ENCODE measurements at regions not wholly inside any gene's neighbourhood (a gene's known extent, or its start where the extent isn't known, plus 50 kb on each side); places are given as distances from the start of the nearest gene placed in this dataset.

GRCh38 chr5:66327008-66327407 is 182.9 kb downstream of the SREK1 start:
- Mint-ChIP-seq H3K27me3 (no peaks in the 10 kb centered on the region), H3K36me3 (no peaks in the 10 kb centered on the region), H3K27ac (no peak overlapping the region), H3K4me3 (no peak overlapping the region), H3K4me1 (peaks cover 8% of the 10 kb centered on the region), H3K9me3 (peaks cover 9% of the 10 kb centered on the region)
- DNase-seq: no peak

- Mint-ChIP-seq H3K27me3 (no peaks in the 10 kb centered on the region), H3K4me3 (no peak overlapping the region), H3K9me3 (peaks cover 9% of the 10 kb centered on the region), H3K4me1 (peaks cover 8% of the 10 kb centered on the region), H3K27ac (no peak overlapping the region), H3K36me3 (no peaks in the 10 kb centered on the region)
- DNase-seq: peak; percentile 13
Observed at GRCh38 chr5:66329078-66329477, 185.0 kb downstream of the SREK1 start.

GRCh38 chr5:66333192-66333591 is 189.1 kb downstream of the SREK1 start:
- H3K27me3 Mint-ChIP-seq: peaks cover 14% of the 10 kb centered on the region
- peaks cover 8% of the 10 kb centered on the region for H3K4me1 Mint-ChIP-seq
- peaks cover 9% of the 10 kb centered on the region for H3K9me3 Mint-ChIP-seq

GRCh38 chr5:66337626-66338226 is 193.6 kb downstream of the SREK1 start:
- Mint-ChIP-seq H3K27ac (no peak overlapping the region), H3K4me1 (no peaks in the 10 kb centered on the region), H3K36me3 (no peaks in the 10 kb centered on the region), H3K4me3 (no peak overlapping the region), H3K27me3 (peaks cover 14% of the 10 kb centered on the region), H3K9me3 (no peaks in the 10 kb centered on the region)
- no peak for DNase-seq

More at GRCh38 chr5:66333192-66333591, 189.1 kb downstream of the SREK1 start:
- Mint-ChIP-seq H3K36me3 (no peaks in the 10 kb centered on the region), H3K4me3 (no peak overlapping the region), H3K27ac (no peak overlapping the region)
- no peak for DNase-seq

GRCh38 chr5:66338828-66339227 is 194.7 kb downstream of the SREK1 start:
- Mint-ChIP-seq H3K4me1 (no peaks in the 10 kb centered on the region), H3K36me3 (no peaks in the 10 kb centered on the region), H3K27ac (no peak overlapping the region), H3K9me3 (no peaks in the 10 kb centered on the region), H3K27me3 (peaks cover 14% of the 10 kb centered on the region), H3K4me3 (no peak overlapping the region)
- no peak for DNase-seq

- Mint-ChIP-seq H3K4me1 (no peaks in the 10 kb centered on the region), H3K27ac (no peak overlapping the region), H3K4me3 (no peak overlapping the region), H3K36me3 (no peaks in the 10 kb centered on the region), H3K27me3 (peaks cover 14% of the 10 kb centered on the region), H3K9me3 (no peaks in the 10 kb centered on the region)
- DNase-seq: no peak
Observed at GRCh38 chr5:66339896-66340295, 195.8 kb downstream of the SREK1 start.

GRCh38 chr5:66340786-66341185 is 196.7 kb downstream of the SREK1 start:
- peaks cover 9% of the 10 kb centered on the region for H3K27me3 Mint-ChIP-seq
- H3K9me3 Mint-ChIP-seq: no peaks in the 10 kb centered on the region
- no peak overlapping the region for H3K27ac Mint-ChIP-seq
- no peak overlapping the region for H3K4me3 Mint-ChIP-seq
- H3K4me1 Mint-ChIP-seq: no peaks in the 10 kb centered on the region
- H3K36me3 Mint-ChIP-seq: no peaks in the 10 kb centered on the region
- no peak for DNase-seq

GRCh38 chr5:66342341-66342880 is 198.3 kb downstream of the SREK1 start:
- Mint-ChIP-seq H3K9me3 (no peaks in the 10 kb centered on the region), H3K27me3 (no peaks in the 10 kb centered on the region), H3K4me1 (no peaks in the 10 kb centered on the region), H3K4me3 (no peak overlapping the region), H3K36me3 (no peaks in the 10 kb centered on the region), H3K27ac (no peak overlapping the region)
- no peak for DNase-seq

GRCh38 chr5:66343370-66344071 is 199.4 kb downstream of the SREK1 start:
- Mint-ChIP-seq H3K4me1 (no peaks in the 10 kb centered on the region), H3K27ac (no peak overlapping the region), H3K36me3 (no peaks in the 10 kb centered on the region), H3K9me3 (no peaks in the 10 kb centered on the region), H3K4me3 (no peak overlapping the region), H3K27me3 (no peaks in the 10 kb centered on the region)
- DNase-seq: no peak

- Mint-ChIP-seq H3K27ac (no peak overlapping the region), H3K9me3 (no peaks in the 10 kb centered on the region), H3K36me3 (no peaks in the 10 kb centered on the region), H3K4me1 (no peaks in the 10 kb centered on the region), H3K27me3 (no peaks in the 10 kb centered on the region), H3K4me3 (no peak overlapping the region)
- DNase-seq: no peak
Observed at GRCh38 chr5:66344544-66344943, 200.4 kb downstream of the SREK1 start.

- no peak overlapping the region for H3K27ac Mint-ChIP-seq
- H3K4me1 Mint-ChIP-seq: no peaks in the 10 kb centered on the region
- no peaks in the 10 kb centered on the region for H3K27me3 Mint-ChIP-seq
- H3K36me3 Mint-ChIP-seq: no peaks in the 10 kb centered on the region
- no peaks in the 10 kb centered on the region for H3K9me3 Mint-ChIP-seq
- H3K4me3 Mint-ChIP-seq: no peak overlapping the region
- no peak for DNase-seq
Observed at GRCh38 chr5:66345281-66345680, 201.2 kb downstream of the SREK1 start.

- no peak overlapping the region for H3K27ac Mint-ChIP-seq
- H3K4me3 Mint-ChIP-seq: no peak overlapping the region
- H3K36me3 Mint-ChIP-seq: no peaks in the 10 kb centered on the region
- no peak for DNase-seq
- H3K4me1 Mint-ChIP-seq: no peaks in the 10 kb centered on the region
- no peaks in the 10 kb centered on the region for H3K9me3 Mint-ChIP-seq
- peaks cover 4% of the 10 kb centered on the region for H3K27me3 Mint-ChIP-seq
Observed at GRCh38 chr5:66346869-66347268, 202.8 kb downstream of the SREK1 start.

- no peaks in the 10 kb centered on the region for H3K9me3 Mint-ChIP-seq
- no peak for DNase-seq
- H3K36me3 Mint-ChIP-seq: no peaks in the 10 kb centered on the region
- peaks cover 7% of the 10 kb centered on the region for H3K27me3 Mint-ChIP-seq
- no peak overlapping the region for H3K4me3 Mint-ChIP-seq
- no peak overlapping the region for H3K27ac Mint-ChIP-seq
- H3K4me1 Mint-ChIP-seq: no peaks in the 10 kb centered on the region
Observed at GRCh38 chr5:66348387-66349125, 204.5 kb downstream of the SREK1 start.

GRCh38 chr5:66351813-66352212 is 207.7 kb downstream of the SREK1 start:
- Mint-ChIP-seq H3K9me3 (no peaks in the 10 kb centered on the region), H3K4me1 (peaks cover 3% of the 10 kb centered on the region), H3K4me3 (no peak overlapping the region), H3K27ac (no peak overlapping the region), H3K27me3 (peaks cover 7% of the 10 kb centered on the region), H3K36me3 (no peaks in the 10 kb centered on the region)
- DNase-seq: no peak

GRCh38 chr5:66353186-66353585 is 209.1 kb downstream of the SREK1 start:
- Mint-ChIP-seq H3K4me3 (no peak overlapping the region), H3K36me3 (no peaks in the 10 kb centered on the region), H3K27ac (no peak overlapping the region), H3K9me3 (no peaks in the 10 kb centered on the region), H3K27me3 (peaks cover 7% of the 10 kb centered on the region), H3K4me1 (peaks cover 3% of the 10 kb centered on the region)
- no peak for DNase-seq

All from activated naive CD8-positive, alpha-beta T cell treated with anti-CD3 and anti-CD28 coated beads for 36 hours (primary cell).